Stimulated activated CD8-positive, alpha-beta memory T cell treated with anti-CD3 and anti-CD28 coated beads, Interleukin-7, amount 100 ng/mL, for 4 hours (primary cell): ENCODE measurements at regions not wholly inside any gene's neighbourhood (a gene's known extent, or its start where the extent isn't known, plus 50 kb on each side); places are given as distances from the start of the nearest gene placed in this dataset.
"Not testable (repeated sequence)": the region's sequence is repeated elsewhere in the genome, so short reads cannot be mapped to it uniquely, and the experiment has no call there.

ENCODE experiments used
- DNase-seq, 2 donors: peaks; one replicate each; pipeline ENCODE4 v3.0.0-alpha.2; 2020; ENCODE audit warnings: low read depth in 2 of 2

DNA sequence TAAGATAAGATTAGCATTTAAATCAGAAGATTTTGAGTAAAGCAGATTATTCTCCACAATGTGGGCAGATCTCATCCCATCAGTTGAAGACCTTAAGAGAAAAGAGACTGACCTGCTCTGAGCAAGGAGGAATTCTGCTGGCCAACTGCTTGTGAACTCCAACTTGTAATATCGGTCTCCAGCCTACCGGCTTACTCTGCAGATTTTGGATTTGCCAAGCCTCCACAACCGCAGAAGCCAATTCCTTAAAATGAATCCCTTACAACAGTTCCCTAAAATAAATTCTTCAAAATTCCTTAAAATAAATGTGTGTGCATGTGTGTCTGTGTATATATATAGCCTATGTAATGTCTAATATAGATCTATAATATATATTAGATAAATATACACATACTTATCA, 107.4 kb upstream of the KLF13 start:
- no peak for DNase-seq

- no peak for DNase-seq
Observed at GRCh38 chr15:31221936-31222515, 104.6 kb upstream of the KLF13 start.

- no peak for DNase-seq
Observed at GRCh38 chr15:31222773-31223341, 103.8 kb upstream of the KLF13 start.

GRCh38 chr15:31223478-31224350, 102.9 kb upstream of the KLF13 start:
- no peak for DNase-seq

GRCh38 chr15:31224661-31225060, 102.0 kb upstream of the KLF13 start:
- DNase-seq = not testable (repeated sequence)

DNA sequence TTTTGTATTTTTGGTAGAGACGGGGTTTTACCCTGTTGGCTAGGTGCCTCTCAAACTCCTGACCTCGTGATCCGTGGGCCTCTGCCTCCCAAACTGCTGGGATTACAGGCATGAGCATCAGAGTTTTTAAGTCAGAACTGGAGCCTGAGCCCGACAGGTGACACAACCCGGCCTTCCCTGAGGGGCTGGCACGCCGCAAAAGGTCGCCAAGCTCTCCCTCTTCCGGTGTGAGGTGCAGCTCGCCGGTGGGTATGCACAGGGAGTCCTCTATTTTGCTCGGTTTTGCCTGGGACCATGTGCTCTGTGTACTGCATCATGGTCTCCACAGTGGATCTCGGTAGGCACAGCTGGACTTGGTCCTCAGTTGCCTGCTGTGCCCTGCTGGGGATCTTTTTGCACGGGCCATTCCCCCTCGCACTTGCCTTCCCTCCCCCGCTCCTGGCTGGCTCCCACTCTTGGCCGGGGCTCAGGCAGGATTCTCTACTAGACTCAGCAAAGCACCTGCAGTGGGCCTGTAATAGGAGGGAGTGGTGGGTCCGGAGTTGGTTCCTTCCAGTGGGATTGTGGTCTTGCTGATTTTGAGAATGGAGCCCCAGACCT, 101.2 kb upstream of the KLF13 start:
- no peak for DNase-seq

GRCh38 chr15:31226021-31226420, 100.6 kb upstream of the KLF13 start:
- no peak for DNase-seq

GRCh38 chr15:31227235-31227634, 99.4 kb upstream of the KLF13 start:
- no peak for DNase-seq

DNA sequence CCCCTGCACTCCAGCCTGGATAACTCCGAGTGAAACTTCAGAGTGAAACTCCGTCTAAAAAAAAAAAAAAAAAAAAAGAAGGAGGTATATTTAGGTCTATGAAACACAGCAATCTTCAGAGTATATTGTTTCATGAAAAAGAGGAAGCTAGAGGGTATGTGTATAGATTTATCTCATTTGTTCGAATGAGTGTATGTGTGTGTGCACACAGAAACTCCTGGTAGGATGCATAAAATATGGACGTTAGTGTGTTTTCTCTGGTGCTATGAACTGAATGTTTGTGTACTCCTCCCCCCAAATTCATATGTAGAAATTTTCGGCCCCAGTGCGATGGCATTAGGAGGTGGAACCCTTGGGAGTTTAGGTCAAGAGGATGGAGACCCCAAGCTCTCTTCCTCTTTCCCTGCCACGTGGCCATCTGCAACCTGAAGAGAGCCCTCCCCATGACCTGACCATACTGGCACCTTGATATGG, 98.6 kb upstream of the KLF13 start:
- DNase-seq = no peak

- DNase-seq = no peak
Observed at GRCh38 chr15:31228980-31229826, 97.4 kb upstream of the KLF13 start.

DNA sequence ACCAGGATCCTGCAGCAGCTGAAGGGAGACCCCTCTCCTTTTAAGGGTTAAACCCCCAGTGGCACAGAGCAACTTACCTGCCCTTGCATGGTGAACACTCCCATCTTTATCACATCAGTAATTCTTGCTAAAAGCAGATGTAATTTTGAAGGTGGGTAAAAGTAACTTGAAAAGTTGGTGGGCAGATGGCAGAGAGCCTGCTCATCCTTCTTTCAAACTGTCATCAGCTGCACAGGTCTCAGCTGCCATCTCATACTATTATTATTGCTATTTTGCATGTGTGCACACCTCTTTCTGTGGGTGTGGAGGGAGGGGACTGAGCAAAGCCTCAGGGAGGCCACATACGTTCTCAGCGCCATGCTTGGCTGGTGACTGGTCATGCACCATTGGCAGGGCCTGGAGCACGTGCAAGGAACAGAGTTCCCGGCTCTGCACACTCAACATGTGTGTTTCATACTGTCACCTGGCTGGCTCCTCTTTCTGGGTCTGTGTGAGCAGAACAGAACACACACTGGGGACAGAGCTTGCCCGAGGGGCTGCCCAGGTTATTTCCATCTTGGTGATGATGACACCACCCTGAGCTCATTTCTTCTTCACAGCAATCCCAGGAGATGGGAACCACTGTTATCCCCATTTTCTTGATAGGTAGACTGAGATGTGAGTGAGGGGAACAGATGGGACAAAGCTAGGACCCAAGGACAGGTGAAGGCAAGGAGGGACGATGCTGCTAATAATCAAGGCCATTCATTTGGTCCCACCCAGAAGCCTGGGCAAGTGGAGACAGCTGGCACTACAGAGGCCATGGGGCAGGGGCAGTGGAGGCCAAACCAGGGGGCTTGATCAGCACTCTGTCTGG, 95.8 kb upstream of the KLF13 start:
- DNase-seq = no peak

DNA sequence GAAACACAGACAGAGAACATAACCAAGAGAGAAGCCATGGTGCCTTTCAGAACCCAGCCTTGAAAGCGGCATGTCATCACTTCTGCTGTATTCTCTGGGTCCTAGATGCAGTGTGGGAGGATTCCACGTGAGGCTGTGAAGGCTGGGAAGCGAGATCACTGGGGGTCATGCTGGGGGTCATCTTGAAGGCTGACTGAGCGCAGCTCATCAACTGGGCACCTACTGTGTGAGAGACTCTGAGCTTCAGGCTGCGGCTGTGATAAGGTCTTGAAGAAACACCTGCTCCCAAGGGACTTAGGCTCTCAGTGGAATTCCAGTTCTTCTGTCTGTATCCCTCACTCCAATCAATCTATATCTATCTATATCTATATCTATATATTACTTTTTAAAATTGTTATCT, 91.8 kb upstream of the KLF13 start:
- DNase-seq = no peak

DNA sequence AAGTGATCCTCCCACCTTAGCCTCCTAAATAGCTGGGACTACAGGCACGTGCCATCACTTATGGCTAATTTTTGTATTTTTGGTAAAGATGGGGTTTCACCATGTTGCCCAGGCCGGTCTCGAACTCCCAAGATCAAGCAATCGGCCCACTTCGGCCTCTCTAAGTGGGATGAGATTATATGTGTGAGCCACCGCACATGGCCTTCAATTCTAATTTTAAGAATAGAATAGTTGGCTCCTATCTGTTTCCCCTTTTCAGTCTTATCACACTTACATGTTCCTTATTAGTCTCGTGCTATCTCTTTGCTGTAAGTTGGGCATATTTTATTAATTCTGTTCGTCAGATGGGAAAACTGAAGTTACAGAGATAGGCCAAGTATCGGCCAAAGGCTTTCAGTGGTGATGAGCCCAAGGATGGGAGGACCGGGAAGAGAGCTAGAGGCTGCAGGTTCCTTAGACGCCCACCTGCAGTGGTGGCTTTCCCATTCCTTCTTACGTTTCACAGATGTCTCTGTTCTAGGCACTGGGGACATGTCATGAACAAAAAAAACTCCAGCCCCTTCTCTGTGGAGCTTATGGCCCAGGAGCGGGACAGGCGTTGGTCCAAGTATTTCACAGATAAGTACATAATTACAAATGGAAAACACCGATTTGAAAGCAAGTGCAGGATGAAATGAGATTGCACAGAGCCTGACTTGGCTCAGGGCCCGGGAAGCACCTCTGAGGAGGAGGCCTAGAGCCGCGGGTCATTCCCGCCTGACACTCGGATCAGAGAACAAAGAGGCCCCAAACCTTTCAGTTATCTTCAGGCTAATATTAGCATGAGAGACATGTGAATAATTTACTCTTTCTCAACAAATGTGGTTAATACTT, 91.1 kb upstream of the KLF13 start:
- DNase-seq = no peak

- no peak for DNase-seq
Observed at GRCh38 chr15:31236184-31237042, 90.2 kb upstream of the KLF13 start.

DNA sequence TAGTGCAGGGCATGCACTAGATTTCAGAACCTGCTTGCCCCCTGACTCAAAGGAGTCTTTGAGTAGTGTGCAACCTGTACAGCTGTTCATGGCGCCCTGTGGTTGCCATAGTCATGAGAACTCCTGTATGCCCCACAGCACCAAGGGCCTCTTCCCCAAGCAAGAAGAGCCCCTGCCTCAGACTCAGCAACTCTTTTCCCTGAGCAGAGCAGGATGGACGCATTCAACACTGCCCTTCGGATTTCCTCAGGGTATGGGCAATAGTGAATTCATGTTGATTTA, 89.7 kb upstream of the KLF13 start:
- DNase-seq = no peak

GRCh38 chr15:31238906-31239305, 87.7 kb upstream of the KLF13 start:
- no peak for DNase-seq

DNA sequence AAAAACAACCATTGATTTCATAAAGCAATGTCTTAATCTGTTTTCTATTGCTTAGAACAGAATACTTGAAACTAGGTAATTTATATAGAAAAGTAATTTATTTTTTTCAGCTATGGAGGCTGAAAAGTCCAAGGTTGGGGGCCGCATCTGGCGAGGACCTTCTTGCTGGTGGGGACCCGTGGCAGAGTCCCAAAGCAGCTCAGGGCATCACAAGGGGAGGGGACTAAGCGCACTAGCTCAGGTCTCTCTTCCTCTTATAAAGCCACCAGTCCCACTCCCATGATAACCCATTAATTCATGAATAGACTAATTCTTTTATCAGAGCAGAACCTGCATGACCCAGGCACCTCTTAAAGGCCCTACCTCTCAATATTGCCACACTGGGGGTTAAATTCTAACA, 87.2 kb upstream of the KLF13 start:
- no peak for DNase-seq

DNA sequence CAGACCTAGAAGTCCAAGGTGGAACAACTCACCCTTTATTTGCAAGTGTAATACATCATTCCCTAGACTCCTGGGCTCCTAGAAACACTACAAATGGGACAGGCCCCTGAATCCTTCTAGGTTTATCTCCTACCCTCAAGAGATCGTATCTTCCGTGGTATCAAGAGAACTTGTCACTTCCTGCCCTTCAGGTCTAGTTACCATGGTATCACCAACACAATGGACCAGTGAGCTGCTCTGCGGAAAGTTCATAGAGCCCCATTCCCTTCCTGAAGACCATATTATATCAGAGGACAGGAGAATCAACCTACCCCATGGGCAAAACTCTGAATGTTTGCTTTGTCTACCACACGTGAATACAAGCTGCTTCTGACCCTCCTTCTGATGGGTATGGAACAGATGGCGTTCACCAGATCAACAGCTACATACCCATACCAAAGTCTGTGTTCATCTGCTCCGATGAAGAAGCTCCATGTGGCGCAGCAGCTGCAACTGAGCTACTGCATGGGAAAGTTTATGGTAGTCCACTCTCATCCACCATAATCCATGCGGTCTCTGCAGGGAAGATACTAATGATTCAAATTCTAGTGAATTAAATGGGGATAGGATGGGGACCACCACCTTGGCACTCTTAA, 84.6 kb upstream of the KLF13 start:
- DNase-seq = no peak

DNA sequence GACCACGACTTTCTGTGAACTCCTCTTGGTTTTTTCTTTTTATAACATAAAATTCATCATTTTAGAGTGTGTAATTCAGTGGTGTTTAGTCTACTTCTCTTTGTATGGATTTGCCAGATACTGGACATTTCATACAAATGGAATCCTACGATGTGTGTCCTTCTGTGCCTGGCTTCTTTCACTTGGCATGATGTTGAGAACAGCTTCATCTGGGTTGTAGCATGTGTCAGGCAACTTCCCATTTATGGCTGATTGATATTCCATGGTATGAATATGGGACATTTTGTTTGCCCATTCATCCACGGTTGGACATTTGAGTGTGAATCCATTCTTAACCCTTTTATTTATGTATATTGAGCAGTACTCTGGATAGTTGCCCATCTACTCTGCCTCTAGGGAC, 82.7 kb upstream of the KLF13 start:
- DNase-seq = no peak
